Fibroblast of skin of right quadriceps (primary cell): ENCODE measurements at regions not wholly inside any gene's neighbourhood (a gene's known extent, or its start where the extent isn't known, plus 50 kb on each side); places are given as distances from the start of the nearest gene placed in this dataset.
A peak's percentile ranks its signal among the peaks of the same experiment; 100 is the strongest.
"Not testable (repeated sequence)": the region's sequence is repeated elsewhere in the genome, so short reads cannot be mapped to it uniquely, and the experiment has no call there.

ENCODE experiments used
- DNase-seq: peaks from one replicate; pipeline ENCODE4 v3.0.0-alpha.2; 2013

GRCh38 chr3:176619833-176620232, 577.4 kb downstream of the TBL1XR1 start:
- no peak for DNase-seq

- DNase-seq, result peak; percentile 62
These were observed 581.5 kb downstream of the TBL1XR1 start for GRCh38 chr3:176615826-176616225.

GRCh38 chr3:176611703-176612102, 585.6 kb downstream of the TBL1XR1 start:
- DNase-seq, result peak; percentile 27

- no peak for DNase-seq
These were observed 587.9 kb downstream of the TBL1XR1 start for GRCh38 chr3:176609361-176609760.

- DNase-seq, result not testable (repeated sequence)
These were observed 591.7 kb downstream of the TBL1XR1 start for GRCh38 chr3:176605553-176605952.

GRCh38 chr3:176595307-176595706, 602.0 kb downstream of the TBL1XR1 start:
- DNase-seq, result peak; percentile 62

- no peak for DNase-seq
These were observed 606.6 kb downstream of the TBL1XR1 start for GRCh38 chr3:176590722-176591121.

GRCh38 chr3:176587089-176587488, 610.2 kb downstream of the TBL1XR1 start:
- DNase-seq, result no peak

- DNase-seq, result peak; percentile 83
These were observed 612.7 kb downstream of the TBL1XR1 start for GRCh38 chr3:176584413-176585176.

GRCh38 chr3:176583956-176584355, 613.3 kb downstream of the TBL1XR1 start:
- DNase-seq, result peak; percentile 64

- no peak for DNase-seq
These were observed 615.7 kb downstream of the TBL1XR1 start for GRCh38 chr3:176581589-176581988.

- DNase-seq, result peak; percentile 84
These were observed 617.5 kb downstream of the TBL1XR1 start for GRCh38 chr3:176579711-176580185.

- DNase-seq, result no peak
These were observed 619.0 kb downstream of the TBL1XR1 start for GRCh38 chr3:176578316-176578715.

- no peak for DNase-seq
These were observed 619.8 kb downstream of the TBL1XR1 start for GRCh38 chr3:176577447-176577846.

- DNase-seq, result peak; percentile 78
These were observed 622.5 kb downstream of the TBL1XR1 start for GRCh38 chr3:176574786-176575185.

- DNase-seq, result no peak
These were observed 625.4 kb downstream of the TBL1XR1 start for GRCh38 chr3:176571926-176572325.

- DNase-seq, result no peak
These were observed 626.3 kb downstream of the TBL1XR1 start for GRCh38 chr3:176570992-176571391.

GRCh38 chr3:176568189-176568588, 629.1 kb downstream of the TBL1XR1 start:
- DNase-seq, result no peak

- peak; percentile 71 for DNase-seq
These were observed 630.5 kb downstream of the TBL1XR1 start for GRCh38 chr3:176566757-176567156.

GRCh38 chr3:176562331-176562730, 635.0 kb downstream of the TBL1XR1 start:
- DNase-seq, result peak; percentile 26

- no peak for DNase-seq
These were observed 635.5 kb downstream of the TBL1XR1 start for GRCh38 chr3:176561826-176562225.

GRCh38 chr3:176554791-176555654, 642.3 kb downstream of the TBL1XR1 start:
- DNase-seq, result no peak

GRCh38 chr3:176554264-176554663, 643.0 kb downstream of the TBL1XR1 start:
- no peak for DNase-seq

GRCh38 chr3:176526942-176527341, 670.3 kb downstream of the TBL1XR1 start:
- DNase-seq, result no peak
